Pancreas (tissue), 10 donors: ENCODE measurements at regions not wholly inside any gene's neighbourhood (a gene's known extent, or its start where the extent isn't known, plus 50 kb on each side); places are given as distances from the start of the nearest gene placed in this dataset.

ENCODE experiments used
- ATAC-seq, 4 donors: fragments of 200-7000 bp; cut with Tn5 transposase; one replicate each; pipeline versions ENCODE4 v1.8.0 to v1.9.1; 2020; ENCODE audit warnings: mild to moderate bottlenecking in 4 of 4, moderate library complexity in 4 of 4
- DNase-seq, 6 donors: peaks; one replicate each; pipeline ENCODE4 v3.0.0-alpha.2; 2020
- FAIRE-seq: peaks from 2 replicates; lab custom pipeline; 2012; peaks lifted over from hg19 to GRCh38; lab: Jason Lieb, UNC
- H3K27ac ChIP-seq, 4 donors: fragments of 200-600 bp; sonication (generic); 1 replicate in 3 of 4; 2 replicates in 1 of 4; pipeline versions ENCODE4 v1.5.0 to v1.8.0; 2020
- H3K27me3 ChIP-seq, 4 donors: fragments of 200-600 bp; one replicate each; pipeline ENCODE4 v1.8.0; 2021
- H3K36me3 ChIP-seq, 3 donors: fragments of 200-600 bp; sonication (generic) in 1 of 3; one replicate each; pipeline versions ENCODE4 v1.5.0 to v1.8.0; 2020 to 2021
- H3K4me1 ChIP-seq, 3 donors: fragments of 200-600 bp; one replicate each; pipeline ENCODE4 v1.8.0; 2021
- H3K4me3 ChIP-seq, 4 donors: fragments of 200-600 bp; sonication (generic) in 2 of 4; one replicate each; pipeline versions ENCODE4 v1.5.0 to v1.8.0; 2020 to 2021
- H3K9me3 ChIP-seq, 4 donors: fragments of 200-600 bp; one replicate each; pipeline ENCODE4 v1.8.0; 2021
- WGBS, 2 donors: extraction: QIAGEN DNeasy Blood & Tissue Kit; methylation state at CpG; one replicate each; pipeline ENCODE4 v1.1.7; 2013; 5-methylcytosine and 5-hydroxymethylcytosine counted together
- intact Hi-C, 3 donors: fragments of 100-400 bp; cut with DNase I; formaldehyde crosslinking; loops; one replicate each; pipeline versions ENCODE4 v1.11.1 to v1.14.2; 2022
- TF ChIP-seq, protein P1 (sequence below), 4 donors: fragments of 200-600 bp; sonication (generic) in 3 of 4; IDR thresholded peaks; one replicate each; pipeline versions ENCODE4 v1.5.0 to v1.8.0; 2021; ENCODE audit warnings: antibody characterized with exemption in 4 of 4
- donor health status: healthy with polysubstance abuse.
- donor health status: DM: no; HTN: no; CAD: no; lungs with moderate emphysema.
- donor health status: DM: no; HTN: no; CAD: no.
- donor health status: control.
- donor health status: control.
- donor health status: Bipolar disorder and iron deficiency.
- donor health status: DM: yes; HTN: yes; CAD: no.
- donor health status: DM: no; HTN: no; CAD: no.
- donor health status: DM: no; HTN: no; CAD: no.
- donor health status: DM: yes; HTN: yes; CAD: no.

DNA sequence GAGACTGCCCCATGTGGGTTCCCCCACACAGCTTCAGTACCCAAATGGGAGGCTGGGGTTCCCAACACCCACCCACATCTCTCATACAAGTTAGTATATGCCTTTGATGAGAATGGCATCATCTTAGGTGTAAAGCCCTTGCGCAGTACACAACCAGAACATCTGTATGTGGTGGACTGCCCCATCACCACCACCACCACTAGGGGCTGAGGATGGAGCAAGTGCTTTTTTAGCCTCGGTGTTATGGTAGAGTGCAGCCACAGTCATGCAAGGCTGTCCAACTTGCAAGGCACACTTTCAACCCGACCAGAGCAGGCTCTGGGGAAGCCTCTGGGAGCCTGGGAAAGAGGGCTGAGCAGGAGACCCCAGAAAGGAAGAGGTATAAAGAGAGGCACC, 241.2 kb downstream of the TFCP2L1 start:
- H3K27ac ChIP-seq: no peak overlapping the region
- TF ChIP-seq, protein P1, sequence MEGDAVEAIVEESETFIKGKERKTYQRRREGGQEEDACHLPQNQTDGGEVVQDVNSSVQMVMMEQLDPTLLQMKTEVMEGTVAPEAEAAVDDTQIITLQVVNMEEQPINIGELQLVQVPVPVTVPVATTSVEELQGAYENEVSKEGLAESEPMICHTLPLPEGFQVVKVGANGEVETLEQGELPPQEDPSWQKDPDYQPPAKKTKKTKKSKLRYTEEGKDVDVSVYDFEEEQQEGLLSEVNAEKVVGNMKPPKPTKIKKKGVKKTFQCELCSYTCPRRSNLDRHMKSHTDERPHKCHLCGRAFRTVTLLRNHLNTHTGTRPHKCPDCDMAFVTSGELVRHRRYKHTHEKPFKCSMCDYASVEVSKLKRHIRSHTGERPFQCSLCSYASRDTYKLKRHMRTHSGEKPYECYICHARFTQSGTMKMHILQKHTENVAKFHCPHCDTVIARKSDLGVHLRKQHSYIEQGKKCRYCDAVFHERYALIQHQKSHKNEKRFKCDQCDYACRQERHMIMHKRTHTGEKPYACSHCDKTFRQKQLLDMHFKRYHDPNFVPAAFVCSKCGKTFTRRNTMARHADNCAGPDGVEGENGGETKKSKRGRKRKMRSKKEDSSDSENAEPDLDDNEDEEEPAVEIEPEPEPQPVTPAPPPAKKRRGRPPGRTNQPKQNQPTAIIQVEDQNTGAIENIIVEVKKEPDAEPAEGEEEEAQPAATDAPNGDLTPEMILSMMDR (IDR thresholded peaks at IDR 0.05): no peak
- H3K4me3 ChIP-seq: no peak overlapping the region
- ATAC-seq: no peak
- FAIRE-seq: no peak
- no peaks in the 10 kb centered on the region for H3K9me3 ChIP-seq
- H3K4me1 ChIP-seq: peaks cover 0 to 8% (median 0%) of the 10 kb centered on the region in 3 donors
- H3K36me3 ChIP-seq: no peaks in the 10 kb centered on the region
- 61 to 62% methylated on average over 3 of the region's 3 CpGs for WGBS, 2 donors
- intact Hi-C loops: no loop called here
- H3K27me3 ChIP-seq: no peaks in the 10 kb centered on the region
- DNase-seq: no peak

DNA sequence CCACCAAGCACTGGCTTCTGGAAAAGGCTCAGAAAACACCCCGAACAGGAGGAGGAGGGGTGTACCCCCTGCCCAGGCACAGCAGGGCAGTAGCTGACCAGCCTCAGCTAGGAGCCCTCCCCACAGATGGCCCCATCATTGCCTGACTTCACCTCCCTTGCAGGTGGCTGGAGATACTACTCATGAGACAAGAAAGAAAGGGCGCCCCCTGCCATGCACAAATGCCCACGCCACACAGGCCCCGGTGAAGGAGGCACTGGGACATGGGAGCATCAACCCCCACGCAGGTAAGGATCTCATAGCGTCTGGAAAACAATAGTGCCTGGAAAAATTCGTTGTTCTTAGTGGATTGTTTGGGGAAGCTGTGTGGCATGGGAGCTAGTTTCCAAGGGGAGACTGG, 240.6 kb downstream of the TFCP2L1 start:
- ATAC-seq (peak in 1 of 4 donors; percentile 30), DNase-seq (no peak), FAIRE-seq (no peak)
- 69 to 72% methylated on average over 7 of the region's 7 CpGs for WGBS, 2 donors
- Histone ChIP-seq H3K4me1 (peaks cover 0 to 2% (median 0%) of the 10 kb centered on the region in 3 donors), H3K36me3 (no peaks in the 10 kb centered on the region), H3K27me3 (no peaks in the 10 kb centered on the region), H3K27ac (no peak overlapping the region), H3K9me3 (no peaks in the 10 kb centered on the region), H3K4me3 (no peak overlapping the region)
- intact Hi-C loops: no loop called here
- TF ChIP-seq, protein P1 (IDR thresholded peaks at IDR 0.05): no peak

DNA sequence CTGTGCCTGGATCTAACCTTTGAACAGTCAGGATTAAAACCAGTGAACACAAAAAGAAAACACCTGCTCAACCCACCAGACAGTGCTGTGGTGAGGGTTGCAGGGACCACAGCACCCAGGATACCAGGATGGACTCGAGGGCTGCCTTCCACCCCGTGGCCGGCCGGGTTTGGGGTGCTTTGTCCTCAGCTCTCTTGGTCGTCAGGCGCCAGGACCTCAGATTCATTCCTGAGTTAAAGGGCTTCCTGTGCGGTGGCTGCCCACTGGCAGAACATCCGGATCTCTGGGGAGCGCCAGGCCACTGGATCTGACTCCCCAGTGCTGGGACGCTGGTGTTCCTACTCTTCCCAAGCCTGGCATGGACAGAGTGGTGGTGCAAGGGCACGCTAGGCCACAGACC, 239.8 kb downstream of the TFCP2L1 start:
- Histone ChIP-seq H3K4me1 (no peaks in the 10 kb centered on the region), H3K9me3 (no peaks in the 10 kb centered on the region), H3K27me3 (no peaks in the 10 kb centered on the region), H3K27ac (no peak overlapping the region), H3K36me3 (no peaks in the 10 kb centered on the region), H3K4me3 (no peak overlapping the region)
- DNase-seq (no peak), FAIRE-seq (no peak), ATAC-seq (no peak)
- TF ChIP-seq, protein P1 (IDR thresholded peaks at IDR 0.05): no peak
- intact Hi-C loops: no loop called here
- WGBS, 2 donors: 91 to 94% methylated on average over 11 of the region's 11 CpGs

DNA sequence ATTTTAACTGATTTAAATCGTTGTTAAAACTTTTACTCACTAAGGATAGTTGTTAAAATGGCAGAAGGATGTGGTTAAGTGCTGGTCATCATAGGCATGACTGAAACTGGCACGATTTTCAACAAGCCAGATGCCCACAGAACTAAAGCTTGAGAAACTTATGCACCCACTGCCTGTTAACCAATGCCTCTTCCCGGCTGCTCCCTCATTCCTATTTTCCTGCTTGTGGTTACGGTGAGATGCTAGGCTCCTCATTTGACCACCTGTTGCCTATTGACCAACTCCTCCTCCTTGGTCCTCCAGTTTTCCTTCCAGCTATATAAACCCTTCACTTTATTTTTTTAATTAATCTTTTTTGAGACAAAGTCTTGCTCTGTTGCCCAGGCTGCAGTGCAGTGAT, 238.7 kb downstream of the TFCP2L1 start:
- H3K27me3 ChIP-seq: no peaks in the 10 kb centered on the region
- intact Hi-C loops: no loop called here
- ATAC-seq (no peak), FAIRE-seq (no peak), DNase-seq (no peak)
- H3K9me3 ChIP-seq: no peaks in the 10 kb centered on the region
- no peaks in the 10 kb centered on the region for H3K36me3 ChIP-seq
- WGBS, 2 donors: 64 to 68% methylated on average over 4 of the region's 4 CpGs
- no peaks in the 10 kb centered on the region for H3K4me1 ChIP-seq
- H3K27ac ChIP-seq: no peak overlapping the region
- no peak overlapping the region for H3K4me3 ChIP-seq
- TF ChIP-seq, protein P1 (IDR thresholded peaks at IDR 0.05): no peak

DNA sequence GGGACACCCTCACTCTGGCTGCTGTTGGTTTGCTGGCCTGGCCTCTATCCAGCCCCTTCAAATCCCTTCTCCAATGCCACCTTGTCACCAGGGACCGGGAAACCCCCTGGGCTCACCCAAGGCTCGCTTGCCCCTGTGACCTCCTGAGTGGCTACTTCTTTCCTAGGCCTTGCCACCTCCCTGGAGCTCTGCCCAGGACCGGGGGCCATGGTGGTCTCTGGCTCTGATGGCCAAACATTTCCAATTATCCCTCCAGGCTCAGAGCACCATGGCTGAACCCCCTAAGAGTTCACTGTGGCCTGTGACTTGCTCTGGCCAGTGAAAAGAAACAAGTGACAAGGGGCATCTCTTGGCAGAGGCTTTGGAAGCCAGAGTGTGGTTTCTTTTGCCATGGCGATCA, 237.6 kb downstream of the TFCP2L1 start:
- DNase-seq (no peak), ATAC-seq (no peak), FAIRE-seq (no peak)
- 89 to 90% methylated on average over 4 of the region's 4 CpGs for WGBS, 2 donors
- Histone ChIP-seq H3K4me3 (no peak overlapping the region), H3K27ac (no peak overlapping the region), H3K27me3 (no peaks in the 10 kb centered on the region), H3K36me3 (no peaks in the 10 kb centered on the region), H3K4me1 (no peaks in the 10 kb centered on the region), H3K9me3 (no peaks in the 10 kb centered on the region)
- TF ChIP-seq, protein P1 (IDR thresholded peaks at IDR 0.05): no peak
- intact Hi-C loops: no loop called here
